DMS153 (cell line): ENCODE measurements at regions not wholly inside any gene's neighbourhood (a gene's known extent, or its start where the extent isn't known, plus 50 kb on each side); places are given as distances from the start of the nearest gene placed in this dataset.
"Not testable (repeated sequence)": the region's sequence is repeated elsewhere in the genome, so short reads cannot be mapped to it uniquely, and the experiment has no call there.

ENCODE experiments used
- DNase-seq: peaks from one replicate; lab custom pipeline; 2025; lab: John Stamatoyannopoulos, UW

- DNase-seq: no peak
Observed at GRCh38 chr1:157219182-157219581, 81.0 kb upstream of the ETV3 start.

GRCh38 chr1:157218671-157219070 lies 80.5 kb upstream of the ETV3 start:
- no peak for DNase-seq

- no peak for DNase-seq
Observed at GRCh38 chr1:157217486-157217885, 79.3 kb upstream of the ETV3 start.

GRCh38 chr1:157213836-157214235 lies 75.6 kb upstream of the ETV3 start:
- DNase-seq: no peak

- DNase-seq: no peak
Observed at GRCh38 chr1:157209514-157209913, 71.3 kb upstream of the ETV3 start.

GRCh38 chr1:157205982-157206381 lies 67.8 kb upstream of the ETV3 start:
- DNase-seq: not testable (repeated sequence)

GRCh38 chr1:157203166-157203565 lies 65.0 kb upstream of the ETV3 start:
- no peak for DNase-seq

- no peak for DNase-seq
Observed at GRCh38 chr1:157202331-157202730, 64.1 kb upstream of the ETV3 start.

- peak; percentile 68 for DNase-seq
Observed at GRCh38 chr1:157201767-157202166, 63.6 kb upstream of the ETV3 start.

- no peak for DNase-seq
Observed at GRCh38 chr1:157200451-157200850, 62.3 kb upstream of the ETV3 start.

- no peak for DNase-seq
Observed at GRCh38 chr1:157199421-157199755, 61.2 kb upstream of the ETV3 start.

GRCh38 chr1:157198619-157199420 lies 60.6 kb upstream of the ETV3 start:
- peak; percentile 4 for DNase-seq

GRCh38 chr1:157197906-157198435 lies 59.8 kb upstream of the ETV3 start:
- no peak for DNase-seq

GRCh38 chr1:157196670-157197456 lies 58.7 kb upstream of the ETV3 start:
- not testable (repeated sequence) for DNase-seq

- no peak for DNase-seq
Observed at GRCh38 chr1:157196245-157196543, 58.0 kb upstream of the ETV3 start.

- DNase-seq: no peak
Observed at GRCh38 chr1:157195521-157196244, 57.5 kb upstream of the ETV3 start.

GRCh38 chr1:157194731-157195520 lies 56.7 kb upstream of the ETV3 start:
- no peak for DNase-seq

- peak; percentile 55 for DNase-seq
Observed at GRCh38 chr1:157193702-157194391, 55.7 kb upstream of the ETV3 start.

- no peak for DNase-seq
Observed at GRCh38 chr1:157193219-157193618, 55.0 kb upstream of the ETV3 start.

GRCh38 chr1:157189986-157190982 lies 52.1 kb upstream of the ETV3 start:
- no peak for DNase-seq
